IMR-90 (cell line): ENCODE measurements at regions not wholly inside any gene's neighbourhood (a gene's known extent, or its start where the extent isn't known, plus 50 kb on each side); places are given as distances from the start of the nearest gene placed in this dataset.

ENCODE experiments used
- ATAC-seq: fragments of 200-7000 bp; cut with Tn5 transposase; 2 replicates; pipeline ENCODE4 v1.9.1; 2020; ENCODE audit warnings: low read depth, mild to moderate bottlenecking, moderate library complexity
- BruUV-seq: library from RNA; stranded (reverse); fragments of 400-500 nt; replicated peaks from 2 replicates; lab custom pipeline; 2021; lab: Mats Ljungman, UMichigan
- CTCF ChIA-PET: fragments of 300-600 bp; formaldehyde crosslinking; extraction: SDS; loops from one replicate; lab custom pipeline; 2021; ENCODE audit warnings: antibody characterized with exemption; lab: Yijun Ruan, JAX
- POLR2A ChIA-PET: fragments of 300-600 bp; sonication (Branson Sonifier 250); formaldehyde crosslinking; loops from one replicate; lab custom pipeline; 2022; ENCODE audit warnings: antibody characterized with exemption; ENCODE audit not compliant: unreplicated experiment; lab: Charles Lee
- DNase-seq: peaks from one replicate; pipeline ENCODE4 v3.0.0; 2013
- H2AFZ ChIP-seq: replicated peaks from 2 replicates; pipeline ENCODE3; 2013; ENCODE audit warnings: low read length, mild to moderate bottlenecking; ENCODE audit not compliant: poor library complexity
- H2AK5ac ChIP-seq: 2 replicates; pipeline ENCODE4 v1.6.1; 2013; ENCODE audit warnings: low read depth, low read length, inconsistent platforms
- H2AK9ac ChIP-seq: replicated peaks from 2 replicates; pipeline ENCODE3; 2013; ENCODE audit warnings: mild to moderate bottlenecking, low read depth, low read length, moderate library complexity; ENCODE audit not compliant: poor library complexity
- H2BK120ac ChIP-seq: 2 replicates; pipeline ENCODE4 v1.6.1; 2013; ENCODE audit warnings: low read depth, low read length, inconsistent platforms
- H2BK15ac ChIP-seq: 3 replicates; pipeline ENCODE4 v1.6.1; 2013; ENCODE audit warnings: low read depth, low read length, inconsistent platforms
- H2BK20ac ChIP-seq: 2 replicates; pipeline ENCODE4 v1.6.1; 2013; ENCODE audit warnings: low read depth, mild to moderate bottlenecking, inconsistent platforms, low read length, moderate library complexity
- H2BK5ac ChIP-seq: 2 replicates; pipeline ENCODE4 v1.6.1; 2013; ENCODE audit warnings: mild to moderate bottlenecking, low read depth, low read length, inconsistent platforms; ENCODE audit not compliant: poor library complexity, severe bottlenecking
- H3K14ac ChIP-seq: replicated peaks from 2 replicates; pipeline ENCODE4 v1.6.1; 2013; ENCODE audit warnings: low read depth, low read length, inconsistent platforms
- H3K18ac ChIP-seq: 2 replicates; pipeline ENCODE4 v1.6.1; 2013; ENCODE audit warnings: low read depth, low read length, control low read depth
- H3K23ac ChIP-seq: 2 replicates; pipeline ENCODE4 v1.6.1; 2013; ENCODE audit warnings: low read depth, low read length, inconsistent platforms
- H3K27ac ChIP-seq: 2 replicates; pipeline ENCODE4 v1.5.1; 2013; ENCODE audit warnings: mild to moderate bottlenecking, control low read depth, low read length; ENCODE audit not compliant: insufficient read depth
- H3K27me3 ChIP-seq: 2 replicates; pipeline ENCODE4 v1.6.1; 2013; ENCODE audit warnings: low read length; ENCODE audit not compliant: control insufficient read depth, insufficient read depth
- H3K36me3 ChIP-seq: 2 replicates; pipeline ENCODE4 v1.6.1; 2013; ENCODE audit warnings: low read length, mixed read lengths; ENCODE audit not compliant: control insufficient read depth, insufficient read depth
- H3K4ac ChIP-seq: 2 replicates; pipeline ENCODE4 v1.6.1; 2013; ENCODE audit warnings: low read depth, low read length, inconsistent platforms
- H3K4me1 ChIP-seq: 2 replicates; pipeline ENCODE4 v1.6.1; 2013; ENCODE audit warnings: low read length, mixed read lengths; ENCODE audit not compliant: control insufficient read depth, insufficient read depth
- H3K4me2 ChIP-seq: 2 replicates; pipeline ENCODE4 v1.6.1; 2013; ENCODE audit warnings: low read depth, mild to moderate bottlenecking, control low read depth, low read length, moderate library complexity
- H3K4me3 ChIP-seq: 2 replicates; pipeline ENCODE4 v1.5.1; 2013; ENCODE audit warnings: low read depth, mild to moderate bottlenecking, control low read depth, low read length, moderate library complexity; ENCODE audit not compliant: insufficient read depth
- H3K56ac ChIP-seq: 2 replicates; pipeline ENCODE4 v1.6.1; 2013; ENCODE audit warnings: low read length, inconsistent platforms; ENCODE audit not compliant: insufficient read depth; ENCODE audit errors: extremely low read depth
- H3K79me1 ChIP-seq, 2 experiments: 2 replicates each; pipeline ENCODE4 v1.6.1; 2013; ENCODE audit warnings: low read length in 2 of 2, inconsistent platforms in 1 of 2, low read depth in 1 of 2
- H3K9ac ChIP-seq: 2 replicates; pipeline ENCODE4 v1.6.1; 2013; ENCODE audit warnings: low read depth, low read length, control low read depth
- H3K9me1 ChIP-seq: 2 replicates; pipeline ENCODE4 v1.6.1; 2013; ENCODE audit warnings: low read length, inconsistent platforms; ENCODE audit not compliant: insufficient read depth
- H3K9me3 ChIP-seq: 2 replicates; pipeline ENCODE4 v1.6.1; 2013; ENCODE audit warnings: low read length; ENCODE audit not compliant: control insufficient read depth, insufficient read depth
- H4K20me1 ChIP-seq: 2 replicates; pipeline ENCODE4 v1.6.1; 2013; ENCODE audit warnings: low read length, inconsistent platforms; ENCODE audit not compliant: insufficient read depth
- H4K5ac ChIP-seq: 2 replicates; pipeline ENCODE4 v1.6.1; 2013; ENCODE audit warnings: mild to moderate bottlenecking, low read depth, low read length, control low read depth
- H4K8ac ChIP-seq, 2 experiments: 2 replicates each; pipeline ENCODE4 v1.6.1; 2013; ENCODE audit warnings: low read depth in 2 of 2, low read length in 2 of 2, control low read depth in 1 of 2, inconsistent platforms in 1 of 2
- H4K91ac ChIP-seq: 2 replicates; pipeline ENCODE4 v1.6.1; 2013; ENCODE audit warnings: low read depth, low read length, inconsistent platforms; ENCODE audit not compliant: insufficient read depth
- CEBPB ChIP-seq: IDR thresholded peaks from 2 replicates; pipeline ENCODE4 v1.6.1; 2012; ENCODE audit warnings: low read depth, low read length, improper control_type of control experiment
- CTCF ChIP-seq: conservative IDR thresholded peaks from 2 replicates; pipeline ENCODE4 v1.5.1; 2012; ENCODE audit warnings: mild to moderate bottlenecking, low read depth, low read length, improper control_type of control experiment
- FOS ChIP-seq: fragments of 150-350 bp; IDR thresholded peaks from 2 replicates; pipeline ENCODE4 v1.6.1; 2016; ENCODE audit warnings: low read depth, low read length
- MAFK ChIP-seq: IDR thresholded peaks from 2 replicates; pipeline ENCODE4 v1.6.1; 2012; ENCODE audit warnings: low read depth, low read length, improper control_type of control experiment
- MAZ ChIP-seq: IDR thresholded peaks from 2 replicates; pipeline ENCODE4 v1.6.1; 2012; ENCODE audit warnings: low read depth, mild to moderate bottlenecking, low read length, improper control_type of control experiment, moderate library complexity, borderline replicate concordance
- POLR2A ChIP-seq: IDR thresholded peaks from 2 replicates; pipeline ENCODE4 v1.6.1; 2012; ENCODE audit warnings: mild to moderate bottlenecking, low read depth, low read length
- SMC3 ChIP-seq: fragments of 150-350 bp; IDR thresholded peaks from 2 replicates; pipeline ENCODE4 v1.6.1; 2016; ENCODE audit warnings: low read depth, mild to moderate bottlenecking, antibody characterized with exemption, low read length, moderate library complexity
- WGBS, 2 experiments: methylation state at CpG; one replicate each; pipeline versions ENCODE4 v1.1.5 to v1.1.7; 2013; ENCODE audit warnings: missing lambda C conversion rate in 2 of 2; ENCODE audit not compliant: insufficient read length in 1 of 2; ENCODE audit errors: extremely low coverage in 2 of 2; 5-methylcytosine and 5-hydroxymethylcytosine counted together
- dilution Hi-C: fragments of 300-500 bp; cut with HindIII; formaldehyde crosslinking; loops from one replicate; pipeline ENCODE4 v1.14.3; 2018; ENCODE audit warnings: low sequenced_read_pairs; ENCODE audit not compliant: unreplicated experiment
- in situ Hi-C: fragments of 300-500 bp; cut with MboI; formaldehyde crosslinking; loops from 3 replicates; pipeline ENCODE4 v1.14.3; 2019; ENCODE audit warnings: low sequenced_read_pairs, inconsistent platforms, mixed read lengths
- intact Hi-C: fragments of 100-400 bp; cut with micrococcal nuclease; formaldehyde crosslinking; loops from 2 replicates; pipeline ENCODE4 v1.10.0; 2022
- TF ChIP-seq, protein P1 (sequence below): fragments of 150-350 bp; IDR thresholded peaks from 2 replicates; pipeline ENCODE4 v1.6.1; 2017; ENCODE audit warnings: mild to moderate bottlenecking, antibody characterized with exemption, low read length, low read depth

DNA sequence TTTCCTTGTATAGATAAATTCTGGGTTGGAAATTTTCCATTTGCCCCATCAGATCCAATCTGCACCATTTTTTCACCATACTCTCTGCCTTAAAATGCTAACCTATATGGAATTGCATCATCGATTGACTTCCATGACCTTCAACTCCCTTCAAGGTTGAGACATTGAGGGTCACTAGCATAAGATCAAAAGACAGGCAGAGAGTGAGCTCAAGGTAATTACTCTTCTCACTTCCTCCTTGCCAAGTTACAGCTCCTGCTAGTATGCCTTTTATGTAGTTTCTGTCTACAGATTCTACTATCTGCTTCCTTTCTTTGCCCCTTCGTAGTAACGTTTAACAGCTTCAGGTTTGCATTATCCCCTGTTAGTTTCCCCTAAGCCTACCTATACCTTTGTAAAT is 1127.7 kb upstream of the LRRTM3 start:
- H2AK5ac ChIP-seq, result no peak overlapping the region
- ChIA-PET CTCF (no interaction called here), POLR2A (no interaction called here)
- H3K9me3 ChIP-seq, result peaks cover 4% of the 10 kb centered on the region
- TF ChIP-seq MAZ (no peak), SMC3 (no peak), POLR2A (no peak), FOS (no peak), CTCF (no peak), MAFK (no peak), CEBPB (peak; percentile 6; the same call in 1 of the 2 replicates)
- TF ChIP-seq, protein P1, sequence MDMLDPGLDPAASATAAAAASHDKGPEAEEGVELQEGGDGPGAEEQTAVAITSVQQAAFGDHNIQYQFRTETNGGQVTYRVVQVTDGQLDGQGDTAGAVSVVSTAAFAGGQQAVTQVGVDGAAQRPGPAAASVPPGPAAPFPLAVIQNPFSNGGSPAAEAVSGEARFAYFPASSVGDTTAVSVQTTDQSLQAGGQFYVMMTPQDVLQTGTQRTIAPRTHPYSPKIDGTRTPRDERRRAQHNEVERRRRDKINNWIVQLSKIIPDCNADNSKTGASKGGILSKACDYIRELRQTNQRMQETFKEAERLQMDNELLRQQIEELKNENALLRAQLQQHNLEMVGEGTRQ, result no peak
- no peak overlapping the region for H3K4me3 ChIP-seq
- no peak overlapping the region for H3K9ac ChIP-seq
- no peak overlapping the region for H4K8ac ChIP-seq
- no peaks in the 10 kb centered on the region for H3K27me3 ChIP-seq
- no peak overlapping the region for H2BK5ac ChIP-seq
- no peak overlapping the region for H4K91ac ChIP-seq
- no peaks in the 10 kb centered on the region for H3K36me3 ChIP-seq
- no peaks in the 10 kb centered on the region for H4K20me1 ChIP-seq
- H2BK20ac ChIP-seq, result no peak overlapping the region
- no peak overlapping the region for H4K5ac ChIP-seq
- H3K79me1 ChIP-seq, result no peaks in the 10 kb centered on the region
- H3K4ac ChIP-seq, result no peak overlapping the region
- no peak overlapping the region for H3K18ac ChIP-seq
- no peaks in the 10 kb centered on the region for H3K9me1 ChIP-seq
- H3K4me1 ChIP-seq, result no peaks in the 10 kb centered on the region
- no peak for ATAC-seq
- no peak overlapping the region for H3K27ac ChIP-seq
- no peak overlapping the region for H2BK15ac ChIP-seq
- no CpG with 5 or more reads among the region's 3 CpGs for WGBS, 2 experiments
- H3K14ac ChIP-seq, result no peak overlapping the region
- no peak for DNase-seq
- H3K23ac ChIP-seq, result no peak overlapping the region
- H2AK9ac ChIP-seq, result no peak overlapping the region
- no peak overlapping the region for H3K56ac ChIP-seq
- in situ Hi-C loops, result no loop called here
- dilution Hi-C loops, result no loop called here
- intact Hi-C loops, result no loop called here
- no peak overlapping the region for H2BK120ac ChIP-seq
- BruUV-seq, result no TSS peak
- no peak overlapping the region for H3K4me2 ChIP-seq
- no peak overlapping the region for H2AFZ ChIP-seq
